SH-SY5Y (cell line): ENCODE measurements at regions not wholly inside any gene's neighbourhood (a gene's known extent, or its start where the extent isn't known, plus 50 kb on each side); places are given as distances from the start of the nearest gene placed in this dataset.

Experiments
- GATA2 ChIP-seq: IDR thresholded peaks from 2 replicates; pipeline ENCODE4 v1.6.1; 2011; ENCODE audit warnings: mild to moderate bottlenecking, low read depth, low read length
- GATA3 ChIP-seq: IDR thresholded peaks from 2 replicates; pipeline ENCODE4 v1.6.1; 2011; ENCODE audit warnings: low read depth, mild to moderate bottlenecking, low read length, moderate library complexity

DNA sequence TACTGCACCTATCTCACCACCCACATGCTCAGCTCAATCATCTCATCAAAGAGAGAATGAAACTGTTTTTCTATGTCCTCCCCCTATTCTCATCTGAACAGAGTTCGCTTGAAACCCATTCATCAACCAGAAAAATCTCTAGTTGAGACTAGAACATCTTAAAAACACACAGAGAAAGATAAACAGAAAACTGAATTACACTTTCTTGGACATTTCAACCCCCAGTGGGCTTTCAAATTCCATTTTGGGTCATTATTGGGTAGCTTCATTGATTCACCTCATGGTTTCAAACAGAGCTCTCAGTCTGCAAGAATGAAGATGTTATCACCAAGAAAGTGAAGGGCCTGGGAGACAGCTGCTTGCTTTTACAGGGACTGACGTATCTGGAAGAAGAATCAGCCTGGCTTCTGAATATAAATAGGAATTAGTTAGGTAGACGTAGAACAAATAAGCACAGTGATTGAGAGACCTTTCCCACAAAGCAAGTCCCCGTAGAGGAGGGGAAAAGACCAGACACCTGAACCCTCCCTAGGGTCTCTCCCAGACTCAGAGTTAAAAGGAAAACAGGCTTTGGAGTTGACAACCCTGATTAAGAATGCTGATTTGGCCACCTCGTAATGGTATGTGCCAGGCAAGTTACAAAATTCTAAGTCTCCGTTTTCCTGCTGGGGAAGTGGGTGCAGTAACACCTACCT, 155.7 kb downstream of the BBOX1 start:
- TF ChIP-seq GATA2 (peak; percentile 55), GATA3 (peak; percentile 66; the same call in 1 of the 2 replicates)

- no peak for TF ChIP-seq GATA2
- no peak for TF ChIP-seq GATA3
These were observed 155.2 kb downstream of the BBOX1 start for GRCh38 chr11:27195837-27196202.

DNA sequence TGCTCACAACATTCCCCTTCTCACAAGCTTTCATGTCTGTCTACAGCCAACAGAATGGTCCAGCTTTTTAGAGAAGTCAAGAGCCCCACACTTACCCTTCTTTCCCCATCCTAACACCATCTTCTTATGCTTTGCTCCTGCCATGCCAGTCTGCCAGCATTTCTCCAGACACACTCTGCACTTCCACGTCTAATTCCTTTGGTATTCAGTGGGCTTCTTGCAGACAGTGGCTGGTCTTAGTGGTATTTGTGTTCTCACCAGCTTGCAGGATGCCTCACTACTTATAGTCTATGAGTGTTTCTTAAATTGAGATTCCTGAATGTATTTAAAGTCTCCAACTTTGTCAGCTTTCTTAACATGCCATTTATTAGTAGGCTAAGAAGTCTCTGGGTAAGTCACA, 154.4 kb downstream of the BBOX1 start:
- TF ChIP-seq GATA3, result no peak
- TF ChIP-seq GATA2, result no peak

DNA sequence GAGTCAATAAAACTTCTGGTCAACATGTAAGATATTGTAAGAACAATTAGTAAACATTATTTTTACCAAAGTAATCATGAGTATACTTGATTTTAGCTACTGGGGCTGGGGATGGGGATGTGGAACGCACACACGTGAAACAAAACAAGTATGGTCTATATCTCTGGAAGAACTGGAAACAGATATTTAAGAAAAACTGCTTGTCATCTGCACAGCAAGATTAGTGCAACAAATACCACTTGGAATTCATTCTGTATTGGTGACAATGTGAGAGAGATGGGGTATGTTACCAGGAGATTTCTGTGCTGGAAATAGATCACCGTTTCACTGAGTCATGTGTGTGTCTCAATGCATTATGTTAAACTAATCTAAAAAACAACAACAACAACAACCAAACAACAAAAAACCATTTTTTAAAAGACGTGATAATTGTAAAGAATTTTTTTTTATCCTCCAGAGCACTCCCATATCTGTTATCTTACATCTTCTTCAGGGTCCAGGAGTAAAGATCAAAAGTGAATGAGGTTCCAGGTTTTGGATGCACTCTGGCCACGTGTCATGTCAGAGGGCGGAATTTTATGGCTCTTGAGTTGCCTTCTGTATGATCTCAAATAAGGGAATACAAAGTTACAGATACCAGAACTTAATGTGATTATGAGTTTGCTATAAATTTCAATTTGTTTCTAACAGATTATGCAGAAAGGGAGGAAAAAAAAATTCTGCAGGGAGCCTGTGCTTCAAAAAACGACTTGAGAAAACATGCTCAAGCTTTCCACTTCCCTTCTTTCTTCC, 153.0 kb downstream of the BBOX1 start:
- no peak for TF ChIP-seq GATA2
- no peak for TF ChIP-seq GATA3

GRCh38 chr11:27192184-27192583, 151.6 kb downstream of the BBOX1 start:
- TF ChIP-seq GATA2, result no peak
- TF ChIP-seq GATA3, result no peak

DNA sequence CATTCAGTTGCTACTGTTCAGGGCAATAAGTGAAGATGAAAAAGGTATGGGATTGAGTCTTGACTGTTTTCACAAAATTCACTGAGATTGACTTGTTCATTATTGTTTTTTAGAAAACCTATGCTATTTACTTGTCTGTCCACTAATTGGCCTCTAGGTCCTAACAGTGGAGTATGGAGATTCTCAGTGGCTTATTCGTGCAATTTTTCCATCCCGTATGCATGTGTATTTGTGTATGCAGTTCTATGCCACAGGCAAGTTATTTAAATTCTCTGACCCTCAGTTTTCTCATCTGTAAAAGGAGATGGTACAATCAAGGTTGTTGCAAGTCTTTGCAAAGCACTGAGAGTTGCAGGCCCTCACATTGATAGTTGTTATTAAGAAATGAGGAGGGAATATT, 151.0 kb downstream of the BBOX1 start:
- TF ChIP-seq GATA2, result no peak
- no peak for TF ChIP-seq GATA3

DNA sequence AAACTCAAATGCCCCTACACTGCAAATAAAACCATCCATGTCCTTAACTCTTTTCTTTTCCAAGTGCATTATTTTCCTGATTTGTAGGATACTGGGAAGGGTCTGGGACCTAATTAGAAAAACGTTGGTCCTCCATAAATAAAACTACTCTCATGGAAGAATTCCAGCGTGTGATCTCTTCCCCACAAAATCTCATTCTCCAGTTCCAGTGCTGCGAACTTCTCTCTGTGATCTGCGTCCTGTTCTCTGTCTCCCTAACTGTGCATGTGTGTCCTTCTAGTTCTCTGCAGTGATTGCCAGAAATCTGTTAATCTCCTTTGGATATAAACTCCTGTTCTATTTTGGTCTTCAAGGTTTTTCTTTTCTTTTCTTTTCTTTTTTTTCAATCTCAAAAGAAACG, 148.1 kb downstream of the BBOX1 start:
- TF ChIP-seq GATA2 (no peak), GATA3 (no peak)

GRCh38 chr11:27187848-27188621, 147.4 kb downstream of the BBOX1 start:
- TF ChIP-seq GATA2, result no peak
- no peak for TF ChIP-seq GATA3

DNA sequence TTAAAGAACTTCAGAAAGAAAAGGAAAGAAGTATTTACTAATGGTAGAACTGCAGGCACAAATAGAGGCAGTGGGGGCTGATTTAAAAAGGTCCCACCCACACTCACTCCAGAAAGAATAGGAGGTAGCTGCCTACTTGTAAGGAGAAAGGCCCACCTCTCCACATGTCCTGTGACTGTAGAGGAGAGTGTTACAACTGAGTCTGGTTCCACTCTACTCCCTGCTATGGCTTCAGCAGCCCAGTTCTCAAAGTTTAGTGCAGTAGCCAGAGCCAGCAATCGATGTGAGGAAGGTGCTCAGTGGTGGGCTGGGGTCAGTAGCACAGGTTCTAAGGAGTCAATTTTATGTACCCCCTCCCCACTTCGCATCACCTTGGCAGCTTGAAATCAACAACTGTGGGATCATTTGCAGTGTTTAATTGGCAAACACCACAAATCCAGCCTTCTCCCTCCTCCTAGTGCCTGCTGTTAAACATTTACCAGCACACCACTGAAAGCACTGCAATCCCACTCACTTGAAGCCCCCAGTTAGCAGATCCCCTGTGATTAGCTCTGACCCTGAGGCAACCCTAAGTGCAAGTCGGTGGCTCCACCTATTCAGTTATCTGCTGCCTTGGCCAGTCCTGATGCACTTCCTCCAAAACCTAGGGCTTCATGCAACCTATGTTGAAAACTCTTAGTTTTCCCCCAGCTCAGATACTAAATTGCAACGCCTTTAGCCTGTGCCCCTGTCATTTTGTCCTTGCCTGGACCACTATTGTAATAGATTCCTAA, 146.6 kb downstream of the BBOX1 start:
- TF ChIP-seq GATA3 (no peak), GATA2 (no peak)

GRCh38 chr11:27186580-27186979, 146.0 kb downstream of the BBOX1 start:
- no peak for TF ChIP-seq GATA2
- TF ChIP-seq GATA3, result no peak

GRCh38 chr11:27184458-27185312, 144.1 kb downstream of the BBOX1 start:
- no peak for TF ChIP-seq GATA3
- TF ChIP-seq GATA2, result no peak

DNA sequence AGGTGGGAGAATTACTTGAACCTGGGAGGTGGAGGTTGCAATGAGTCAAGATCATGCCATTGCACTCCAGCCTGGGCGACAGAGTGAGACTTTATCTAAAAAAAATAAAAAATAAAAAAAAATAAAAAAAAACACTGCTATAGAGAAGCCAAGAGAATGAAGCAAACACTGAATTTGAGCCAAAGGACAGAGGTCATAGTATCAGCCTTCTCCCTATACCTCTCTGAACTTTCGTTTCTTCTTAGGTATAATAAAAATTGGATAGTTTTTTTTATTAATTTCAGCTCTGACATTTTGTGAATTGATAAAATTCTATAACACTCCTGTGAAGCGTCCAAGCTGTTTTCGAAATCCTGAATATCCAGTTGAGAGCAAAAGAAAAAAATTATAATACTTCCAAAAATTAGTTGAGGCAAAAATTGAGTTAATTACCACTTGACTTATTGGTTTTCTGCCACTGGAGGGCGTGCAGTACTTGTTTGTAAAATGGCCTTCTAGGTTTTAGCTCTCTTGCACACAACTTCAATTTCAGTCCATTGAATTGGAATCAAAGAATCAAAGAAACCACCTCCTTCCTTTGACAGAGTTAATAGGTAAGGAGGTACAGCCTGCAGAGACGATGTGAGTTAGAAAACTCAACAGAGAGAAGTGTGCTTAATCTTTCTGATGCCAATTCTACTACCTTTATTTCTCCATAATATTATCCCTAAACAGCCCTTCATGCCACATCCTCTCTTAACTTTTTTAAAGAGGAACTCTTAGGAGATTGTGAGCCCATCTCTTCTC, 143.2 kb downstream of the BBOX1 start:
- no peak for TF ChIP-seq GATA2
- no peak for TF ChIP-seq GATA3
